ENCODE measurements at regions not wholly inside any gene's neighbourhood (a gene's known extent, or its start where the extent isn't known, plus 50 kb on each side); places are given as distances from the start of the nearest gene placed in this dataset.

DNA sequence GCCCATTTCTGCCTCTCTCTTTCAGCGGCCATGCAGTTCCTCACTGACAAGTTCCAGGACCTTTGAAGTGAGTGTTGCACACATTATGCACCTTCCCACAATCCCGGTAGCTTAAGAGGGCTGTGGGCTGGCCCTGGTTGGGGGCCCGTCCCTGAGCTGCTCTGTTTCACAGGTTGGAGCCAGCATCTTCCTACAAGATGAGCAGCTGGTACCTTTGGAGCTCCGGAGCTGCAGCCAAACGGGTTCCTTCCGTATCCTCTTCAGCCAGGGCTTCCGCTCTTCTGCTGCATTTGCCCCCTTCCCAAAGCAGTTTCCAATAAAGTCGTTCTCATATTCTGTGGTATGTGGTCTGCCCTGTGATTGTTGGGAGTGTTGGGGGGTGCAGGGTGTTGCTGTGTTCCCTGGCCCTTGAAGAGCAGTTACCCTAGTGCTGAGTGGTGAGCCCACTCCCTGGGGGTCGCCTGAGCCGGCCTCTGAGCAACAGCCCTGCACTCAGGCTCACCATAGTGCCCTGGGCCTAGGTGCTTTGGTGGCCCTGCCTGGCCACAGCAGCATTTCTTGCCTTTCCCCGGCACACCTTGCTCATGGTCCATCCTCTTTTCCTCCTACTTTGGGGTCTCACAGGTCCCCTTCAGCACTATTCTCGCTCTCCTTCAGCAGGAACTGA, 60.4 kb downstream of the CXorf49B start (continued):
- TF ChIP-seq ZNF841 (CRISPR knock-in tag; IDR thresholded peaks at IDR 0.05; ENCODE audit: borderline replicate concordance) (no peak), ZNF704 (CRISPR knock-in tag; IDR thresholded peaks at IDR 0.05; ENCODE audit: borderline replicate concordance) (no peak), MTF1 (CRISPR knock-in tag; IDR thresholded peaks at IDR 0.05) (no peak), RELA (CRISPR knock-in tag; IDR thresholded peaks at IDR 0.05) (no peak), ELF4 (CRISPR knock-in tag; IDR thresholded peaks at IDR 0.05; ENCODE audit: borderline replicate concordance) (no peak), IRX3 (CRISPR knock-in tag; IDR thresholded peaks at IDR 0.05; ENCODE audit: borderline replicate concordance, low read depth) (no peak)
- TF ChIP-seq, protein P1, sequence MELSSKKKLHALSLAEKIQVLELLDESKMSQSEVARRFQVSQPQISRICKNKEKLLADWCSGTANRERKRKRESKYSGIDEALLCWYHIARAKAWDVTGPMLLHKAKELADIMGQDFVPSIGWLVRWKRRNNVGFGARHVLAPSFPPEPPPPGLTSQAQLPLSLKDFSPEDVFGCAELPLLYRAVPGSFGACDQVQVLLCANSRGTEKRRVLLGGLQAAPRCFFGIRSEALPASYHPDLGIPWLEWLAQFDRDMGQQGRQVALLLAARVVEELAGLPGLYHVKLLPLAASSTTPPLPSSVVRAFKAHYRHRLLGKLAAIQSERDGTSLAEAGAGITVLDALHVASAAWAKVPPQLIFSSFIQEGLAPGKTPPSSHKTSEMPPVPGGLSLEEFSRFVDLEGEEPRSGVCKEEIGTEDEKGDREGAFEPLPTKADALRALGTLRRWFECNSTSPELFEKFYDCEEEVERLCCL (CRISPR knock-in tag; IDR thresholded peaks at IDR 0.05; ENCODE audit: borderline replicate concordance), result no peak

DNA sequence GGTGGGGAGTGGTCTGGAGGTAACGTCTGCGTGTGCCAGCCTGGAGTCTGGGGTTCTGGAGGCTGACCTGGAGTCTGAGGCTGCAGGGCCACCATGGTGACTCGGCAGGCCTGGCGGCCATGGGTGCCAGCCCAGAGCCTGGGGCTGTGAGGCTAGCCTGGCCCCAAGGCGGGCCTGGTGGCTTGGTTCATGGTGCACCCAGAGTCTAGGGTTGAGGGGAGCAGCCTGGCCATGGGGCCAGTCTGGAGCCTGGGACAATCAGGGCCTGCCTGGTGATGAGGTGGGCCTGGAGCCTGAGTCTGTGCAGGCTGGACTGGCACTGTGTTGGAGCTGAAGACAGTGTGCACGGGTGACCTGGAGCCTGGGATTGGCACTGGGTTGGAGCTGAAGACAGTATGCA, 64.9 kb downstream of the CXorf49B start:
- ATAC-seq (no peak), DNase-seq (ENCODE audit: low spot score) (no peak), FAIRE-seq (no peak)
- no TSS peak for BruUV-seq (replicated peaks)
- TF ChIP-seq CBX1 (IDR thresholded peaks at IDR 0.05; ENCODE audit: low read depth) (no peak), CHCHD3 (CRISPR knock-in tag; IDR thresholded peaks at IDR 0.05) (no peak), PAXIP1 (CRISPR knock-in tag; conservative IDR thresholded peaks at IDR 0.05) (no peak), STAG1 (CRISPR knock-in tag; IDR thresholded peaks at IDR 0.05) (no peak), REXO4 (CRISPR knock-in tag; IDR thresholded peaks at IDR 0.05; ENCODE audit: borderline replicate concordance) (no peak), FOSL1 (CRISPR knock-in tag; IDR thresholded peaks at IDR 0.05; ENCODE audit: borderline replicate concordance) (no peak), ZNF724P (CRISPR knock-in tag; IDR thresholded peaks at IDR 0.05; ENCODE audit: borderline replicate concordance) (no peak), PCBP2 (optimal IDR thresholded peaks at IDR 0.05; ENCODE audit: low read depth, low read length, poor library complexity, severe bottlenecking) (no peak), KDM3A (CRISPR knock-in tag; IDR thresholded peaks at IDR 0.05; ENCODE audit: low read depth) (no peak)
- TF ChIP-seq, protein P2, sequence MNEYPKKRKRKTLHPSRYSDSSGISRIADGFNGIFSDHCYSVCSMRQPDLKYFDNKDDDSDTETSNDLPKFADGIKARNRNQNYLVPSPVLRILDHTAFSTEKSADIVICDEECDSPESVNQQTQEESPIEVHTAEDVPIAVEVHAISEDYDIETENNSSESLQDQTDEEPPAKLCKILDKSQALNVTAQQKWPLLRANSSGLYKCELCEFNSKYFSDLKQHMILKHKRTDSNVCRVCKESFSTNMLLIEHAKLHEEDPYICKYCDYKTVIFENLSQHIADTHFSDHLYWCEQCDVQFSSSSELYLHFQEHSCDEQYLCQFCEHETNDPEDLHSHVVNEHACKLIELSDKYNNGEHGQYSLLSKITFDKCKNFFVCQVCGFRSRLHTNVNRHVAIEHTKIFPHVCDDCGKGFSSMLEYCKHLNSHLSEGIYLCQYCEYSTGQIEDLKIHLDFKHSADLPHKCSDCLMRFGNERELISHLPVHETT (CRISPR knock-in tag; conservative IDR thresholded peaks at IDR 0.05), result no peak
- no peaks in the 10 kb centered on the region for H3K4me1 ChIP-seq (ENCODE audit: insufficient read depth, low read length)
- H3K79me2 ChIP-seq (ENCODE audit: insufficient read depth, low read length), result no peaks in the 10 kb centered on the region
- H2AFZ ChIP-seq (ENCODE audit: low read length), result no peak overlapping the region
- CTCF ChIA-PET (ENCODE audit: low intra/inter-chr PET ratio, low total read pairs), result no interaction called here
- intact Hi-C loops (cut with micrococcal nuclease; ENCODE audit: unreplicated experiment) (no loop called here), in situ Hi-C loops (cut with HindIII; ENCODE audit: extremely low pct_ligation_motif_present, low pct_unique_long_range_greater_than_20kb) (no loop called here)
- H3K9me3 ChIP-seq (ENCODE audit: low read length), result no peaks in the 10 kb centered on the region
- no peak overlapping the region for H3K27ac ChIP-seq (ENCODE audit: extremely low read length, insufficient read depth, low read length)
- no CpG with 5 or more reads among the region's 6 CpGs for WGBS (ENCODE audit: low lambda C conversion rate)
- no peaks in the 10 kb centered on the region for H3K36me3 ChIP-seq (replicated peaks in 1 of 2; ENCODE audit: control insufficient read depth in 1 of 2, insufficient read depth in 2 of 2, low read length in 2 of 2)
- H3K9ac ChIP-seq (ENCODE audit: insufficient read depth, low read depth, low read length), result no peak overlapping the region
- H4K20me1 ChIP-seq (ENCODE audit: insufficient read depth, low read length), result no peaks in the 10 kb centered on the region
- no peak overlapping the region for H3K4me2 ChIP-seq (ENCODE audit: low read depth, low read length)
- POLR2A ChIA-PET, result no interaction called here
- H3K4me3 ChIP-seq (replicated peaks in 1 of 3; ENCODE audit: insufficient read depth in 1 of 3, low read depth in 2 of 3, low read length in 3 of 3), result no peak overlapping the region
- no peaks in the 10 kb centered on the region; a peak in 1 of 5 replicates for H3K27me3 ChIP-seq (ENCODE audit: control insufficient read depth in 1 of 2, insufficient read depth in 2 of 2, low read length in 2 of 2)

Data from HepG2 (cell line).